H7 (cell line): ENCODE measurements at regions not wholly inside any gene's neighbourhood (a gene's known extent, or its start where the extent isn't known, plus 50 kb on each side); places are given as distances from the start of the nearest gene placed in this dataset.
A peak's percentile ranks its signal among the peaks of the same experiment; 100 is the strongest.

Experiments
- DNase-seq: peaks from one replicate; pipeline ENCODE4 v3.0.0; 2012
- H3K27me3 ChIP-seq: 2 replicates; pipeline ENCODE4 v1.6.0; 2011; ENCODE audit warnings: mild to moderate bottlenecking, low read length; ENCODE audit not compliant: control insufficient read depth, insufficient read depth
- H3K36me3 ChIP-seq: replicated peaks from 2 replicates; pipeline ENCODE4 v1.5.1; 2011; ENCODE audit warnings: low read length; ENCODE audit not compliant: control insufficient read depth, insufficient read depth
- H3K4me3 ChIP-seq: 2 replicates; pipeline ENCODE4 v1.5.1; 2011; ENCODE audit warnings: low read depth, mild to moderate bottlenecking, control low read depth, low read length, moderate library complexity; ENCODE audit not compliant: insufficient read depth

GRCh38 chr4:187276736-187277408 is 553.2 kb upstream of the FAT1 start:
- Histone ChIP-seq H3K27me3 (no peaks in the 10 kb centered on the region), H3K4me3 (no peak overlapping the region), H3K36me3 (no peaks in the 10 kb centered on the region)
- no peak for DNase-seq

- no peak for DNase-seq
- H3K4me3 ChIP-seq = no peak overlapping the region
- no peaks in the 10 kb centered on the region for H3K36me3 ChIP-seq
- no peaks in the 10 kb centered on the region for H3K27me3 ChIP-seq
Measured at GRCh38 chr4:187283201-187283955, 559.7 kb upstream of the FAT1 start.

- Histone ChIP-seq H3K4me3 (no peak overlapping the region), H3K36me3 (no peaks in the 10 kb centered on the region)
- DNase-seq = no peak
Measured at GRCh38 chr4:187286525-187286924, 562.9 kb upstream of the FAT1 start.

GRCh38 chr4:187289371-187289770 is 565.7 kb upstream of the FAT1 start:
- H3K27me3 ChIP-seq = no peaks in the 10 kb centered on the region
- H3K4me3 ChIP-seq = no peak overlapping the region
- no peaks in the 10 kb centered on the region for H3K36me3 ChIP-seq
- DNase-seq = no peak

More at GRCh38 chr4:187286525-187286924, 562.9 kb upstream of the FAT1 start:
- no peaks in the 10 kb centered on the region for H3K27me3 ChIP-seq

GRCh38 chr4:187294861-187295260 is 571.2 kb upstream of the FAT1 start:
- Histone ChIP-seq H3K27me3 (no peaks in the 10 kb centered on the region), H3K4me3 (no peak overlapping the region), H3K36me3 (no peaks in the 10 kb centered on the region)
- DNase-seq = no peak

GRCh38 chr4:187301923-187302322 is 578.3 kb upstream of the FAT1 start:
- Histone ChIP-seq H3K4me3 (no peak overlapping the region), H3K36me3 (no peaks in the 10 kb centered on the region), H3K27me3 (no peaks in the 10 kb centered on the region)
- no peak for DNase-seq

GRCh38 chr4:187302457-187303150 is 578.9 kb upstream of the FAT1 start:
- no peaks in the 10 kb centered on the region for H3K27me3 ChIP-seq
- DNase-seq = no peak
- H3K4me3 ChIP-seq = no peak overlapping the region
- H3K36me3 ChIP-seq = no peaks in the 10 kb centered on the region

GRCh38 chr4:187304133-187304532 is 580.5 kb upstream of the FAT1 start:
- Histone ChIP-seq H3K4me3 (no peak overlapping the region), H3K36me3 (no peaks in the 10 kb centered on the region), H3K27me3 (no peaks in the 10 kb centered on the region)
- DNase-seq = peak; percentile 26

- H3K36me3 ChIP-seq = no peaks in the 10 kb centered on the region
- no peak for DNase-seq
- H3K4me3 ChIP-seq = no peak overlapping the region
- H3K27me3 ChIP-seq = no peaks in the 10 kb centered on the region
Measured at GRCh38 chr4:187307131-187307530, 583.5 kb upstream of the FAT1 start.

GRCh38 chr4:187309456-187309855 is 585.8 kb upstream of the FAT1 start:
- Histone ChIP-seq H3K36me3 (no peaks in the 10 kb centered on the region), H3K27me3 (no peaks in the 10 kb centered on the region), H3K4me3 (no peak overlapping the region)
- DNase-seq = no peak

- Histone ChIP-seq H3K36me3 (no peaks in the 10 kb centered on the region), H3K4me3 (no peak overlapping the region), H3K27me3 (no peaks in the 10 kb centered on the region)
- DNase-seq = no peak
Measured at GRCh38 chr4:187312299-187312698, 588.6 kb upstream of the FAT1 start.

GRCh38 chr4:187317799-187318198 is 594.1 kb upstream of the FAT1 start:
- H3K27me3 ChIP-seq = no peaks in the 10 kb centered on the region
- no peak for DNase-seq
- H3K36me3 ChIP-seq = no peaks in the 10 kb centered on the region
- no peak overlapping the region for H3K4me3 ChIP-seq

GRCh38 chr4:187321711-187322110 is 598.1 kb upstream of the FAT1 start:
- Histone ChIP-seq H3K27me3 (no peaks in the 10 kb centered on the region), H3K36me3 (no peaks in the 10 kb centered on the region), H3K4me3 (no peak overlapping the region)
- DNase-seq = no peak

- Histone ChIP-seq H3K36me3 (no peaks in the 10 kb centered on the region), H3K4me3 (no peak overlapping the region), H3K27me3 (no peaks in the 10 kb centered on the region)
- no peak for DNase-seq
Measured at GRCh38 chr4:187332141-187332540, 608.5 kb upstream of the FAT1 start.

GRCh38 chr4:187333151-187333550 is 609.5 kb upstream of the FAT1 start:
- H3K27me3 ChIP-seq = no peaks in the 10 kb centered on the region
- H3K4me3 ChIP-seq = no peak overlapping the region
- no peak for DNase-seq
- no peaks in the 10 kb centered on the region for H3K36me3 ChIP-seq
